Ovary (tissue), 7 donors: ENCODE measurements at regions not wholly inside any gene's neighbourhood (a gene's known extent, or its start where the extent isn't known, plus 50 kb on each side); places are given as distances from the start of the nearest gene placed in this dataset.

Experiments
- DNase-seq, 5 donors: peaks; one replicate each; pipeline ENCODE4 v3.0.0-alpha.2; 2019 to 2020
- H3K27ac ChIP-seq, 2 donors: fragments of 200-600 bp; one replicate each; pipeline versions ENCODE4 v1.5.1 to v1.8.0; 2019 to 2022
- H3K27me3 ChIP-seq: fragments of 200-600 bp; one replicate; pipeline ENCODE4 v1.8.0; 2022
- H3K36me3 ChIP-seq: fragments of 200-600 bp; sonication (generic); one replicate; pipeline ENCODE4 v1.5.1; 2019
- H3K4me1 ChIP-seq: one replicate; pipeline ENCODE4 v1.8.1; 2013; ENCODE audit warnings: mild to moderate bottlenecking, moderate library complexity; ENCODE audit not compliant: insufficient read depth
- H3K4me3 ChIP-seq: fragments of 200-600 bp; sonication (generic); one replicate; pipeline ENCODE4 v1.5.1; 2017
- H3K9me3 ChIP-seq, 2 donors: fragments of 200-600 bp in 1 of 2; sonication (generic) in 1 of 2; one replicate each; pipeline versions ENCODE4 v1.5.1 to v1.8.1; 2013 to 2019; ENCODE audit warnings: mild to moderate bottlenecking in 1 of 2, moderate library complexity in 1 of 2
- CTCF ChIP-seq, 3 donors: fragments of 450-650 bp in 2 of 3; fragments of 200-600 bp in 1 of 3; IDR thresholded peaks; one replicate each; pipeline versions ENCODE4 v1.5.1 to v1.8.0; 2016 to 2022; ENCODE audit warnings: antibody characterized with exemption in 3 of 3, mild to moderate bottlenecking in 1 of 3
- EP300 ChIP-seq: sonication (generic); formaldehyde crosslinking; IDR thresholded peaks from one replicate; pipeline ENCODE4 v1.6.1; 2017; ENCODE audit warnings: antibody characterized with exemption
- POLR2A ChIP-seq: fragments of 450-650 bp; IDR thresholded peaks from one replicate; pipeline ENCODE4 v1.6.1; 2017; ENCODE audit warnings: antibody characterized with exemption, mild to moderate bottlenecking, moderate library complexity
- WGBS, 3 donors: extraction: QIAGEN DNeasy Blood & Tissue Kit in 1 of 3; methylation state at CpG; one replicate each; pipeline versions ENCODE4 v1.1.5 to v1.1.7; 2013 to 2017; 5-methylcytosine and 5-hydroxymethylcytosine counted together
- intact Hi-C, 4 donors: fragments of 100-400 bp; cut with DNase I; formaldehyde crosslinking; loops; one replicate each; pipeline versions ENCODE4 v1.11.0 to v1.15.1; 2022 to 2023
- donor health status: DM: no; HTN: no; CAD: no; lungs with moderate emphysema.
- donor health status: DM: no; HTN: no; CAD: no.
- donor health status: Bipolar disorder and iron deficiency.
- donor health status: DM: no; HTN: no; CAD: no.
- donor health status: DM: yes; HTN: yes; CAD: no.

GRCh38 chr7:85713171-85713570 is 526.3 kb upstream of the SEMA3D start:
- intact Hi-C loops, result no loop called here
- Histone ChIP-seq H3K27me3 (no peaks in the 10 kb centered on the region), H3K36me3 (no peaks in the 10 kb centered on the region), H3K4me3 (no peak overlapping the region), H3K9me3 (no peaks in the 10 kb centered on the region), H3K4me1 (no peaks in the 10 kb centered on the region), H3K27ac (no peak overlapping the region)
- TF ChIP-seq CTCF (IDR thresholded peaks at IDR 0.05), result no peak
- no peak for TF ChIP-seq EP300
- TF ChIP-seq POLR2A, result no peak
- no peak for DNase-seq
- 93 to 95% (median 93%) methylated on average over 1 of the region's 1 CpG for WGBS, 3 donors

- no peaks in the 10 kb centered on the region for H3K36me3 ChIP-seq
- H3K27ac ChIP-seq, result no peak overlapping the region
- WGBS, 3 donors, result 81 to 89% (median 83%) methylated on average over 2 of the region's 2 CpGs
- no peaks in the 10 kb centered on the region for H3K9me3 ChIP-seq
- intact Hi-C loops, result no loop called here
- TF ChIP-seq POLR2A (no peak), CTCF (IDR thresholded peaks at IDR 0.05) (no peak), EP300 (no peak)
- no peak for DNase-seq
- H3K4me1 ChIP-seq, result no peaks in the 10 kb centered on the region
- no peaks in the 10 kb centered on the region for H3K27me3 ChIP-seq
- H3K4me3 ChIP-seq, result no peak overlapping the region
These were observed 525.0 kb upstream of the SEMA3D start for GRCh38 chr7:85711894-85712293.

GRCh38 chr7:85710960-85711359 is 524.1 kb upstream of the SEMA3D start:
- Histone ChIP-seq H3K9me3 (no peaks in the 10 kb centered on the region), H3K4me3 (no peak overlapping the region), H3K27me3 (no peaks in the 10 kb centered on the region), H3K27ac (no peak overlapping the region), H3K36me3 (no peaks in the 10 kb centered on the region), H3K4me1 (no peaks in the 10 kb centered on the region)
- 88 to 95% (median 93%) methylated on average over 2 of the region's 2 CpGs for WGBS, 3 donors
- DNase-seq, result no peak
- TF ChIP-seq POLR2A, result no peak
- no peak for TF ChIP-seq EP300
- no peak for TF ChIP-seq CTCF (IDR thresholded peaks at IDR 0.05)
- intact Hi-C loops, result no loop called here

GRCh38 chr7:85708221-85708620 is 521.4 kb upstream of the SEMA3D start:
- DNase-seq, result no peak
- H3K27ac ChIP-seq, result no peak overlapping the region
- no peak for TF ChIP-seq EP300
- no peak for TF ChIP-seq CTCF (IDR thresholded peaks at IDR 0.05)
- TF ChIP-seq POLR2A, result no peak
- no peaks in the 10 kb centered on the region for H3K27me3 ChIP-seq
- H3K9me3 ChIP-seq, result no peaks in the 10 kb centered on the region
- no peaks in the 10 kb centered on the region for H3K4me1 ChIP-seq
- WGBS, 3 donors, result 74 to 93% (median 89%) methylated on average over 1 of the region's 1 CpG
- H3K36me3 ChIP-seq, result no peaks in the 10 kb centered on the region
- H3K4me3 ChIP-seq, result no peak overlapping the region
- intact Hi-C loops, result no loop called here

- DNase-seq, result no peak
- TF ChIP-seq EP300, result no peak
- TF ChIP-seq POLR2A, result no peak
- TF ChIP-seq CTCF (IDR thresholded peaks at IDR 0.05), result no peak
- H3K9me3 ChIP-seq, result no peaks in the 10 kb centered on the region
- H3K27me3 ChIP-seq, result no peaks in the 10 kb centered on the region
- no peaks in the 10 kb centered on the region for H3K4me1 ChIP-seq
- intact Hi-C loops, result no loop called here
- H3K36me3 ChIP-seq, result no peaks in the 10 kb centered on the region
- H3K27ac ChIP-seq, result no peak overlapping the region
- H3K4me3 ChIP-seq, result no peak overlapping the region
- 93 to 97% (median 96%) methylated on average over 2 of the region's 2 CpGs for WGBS, 3 donors
These were observed 518.2 kb upstream of the SEMA3D start for GRCh38 chr7:85705076-85705475.
